Retinal pigment epithelial cell (primary cell): ENCODE measurements at regions not wholly inside any gene's neighbourhood (a gene's known extent, or its start where the extent isn't known, plus 50 kb on each side); places are given as distances from the start of the nearest gene placed in this dataset.
A peak's percentile ranks its signal among the peaks of the same experiment; 100 is the strongest.

Source experiments
- DNase-seq: peaks from one replicate; pipeline ENCODE4 v3.0.0-alpha.2; 2010; ENCODE audit warnings: low read depth
- H3K4me3 ChIP-seq: 2 replicates; pipeline ENCODE4 v1.5.1; 2011; ENCODE audit warnings: mild to moderate bottlenecking, low read length, control low read depth, moderate library complexity
- TF ChIP-seq, protein P1 (sequence below): conservative IDR thresholded peaks from 2 replicates; pipeline ENCODE4 v1.5.1; 2011; ENCODE audit warnings: low read depth, low read length, control low read depth, inconsistent platforms

DNA sequence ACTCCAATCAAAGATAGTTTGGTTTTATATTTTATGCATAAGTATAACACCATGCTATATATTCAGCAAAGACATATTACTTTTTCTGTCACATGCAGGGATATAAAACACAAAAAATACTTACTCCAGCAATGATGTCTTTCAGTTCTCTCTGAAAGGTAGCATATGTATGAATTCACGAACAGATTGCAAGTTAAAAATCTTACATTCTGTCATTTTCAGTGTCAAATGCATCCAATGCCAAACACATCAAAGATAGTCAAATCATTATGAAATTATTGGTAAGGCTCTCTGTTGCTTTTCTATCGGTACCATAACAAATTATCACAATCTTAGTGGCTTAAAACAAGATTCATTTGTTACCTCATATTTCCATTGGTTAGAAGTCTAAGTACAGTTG lies 492.0 kb upstream of the KIF2B start:
- TF ChIP-seq, protein P1, sequence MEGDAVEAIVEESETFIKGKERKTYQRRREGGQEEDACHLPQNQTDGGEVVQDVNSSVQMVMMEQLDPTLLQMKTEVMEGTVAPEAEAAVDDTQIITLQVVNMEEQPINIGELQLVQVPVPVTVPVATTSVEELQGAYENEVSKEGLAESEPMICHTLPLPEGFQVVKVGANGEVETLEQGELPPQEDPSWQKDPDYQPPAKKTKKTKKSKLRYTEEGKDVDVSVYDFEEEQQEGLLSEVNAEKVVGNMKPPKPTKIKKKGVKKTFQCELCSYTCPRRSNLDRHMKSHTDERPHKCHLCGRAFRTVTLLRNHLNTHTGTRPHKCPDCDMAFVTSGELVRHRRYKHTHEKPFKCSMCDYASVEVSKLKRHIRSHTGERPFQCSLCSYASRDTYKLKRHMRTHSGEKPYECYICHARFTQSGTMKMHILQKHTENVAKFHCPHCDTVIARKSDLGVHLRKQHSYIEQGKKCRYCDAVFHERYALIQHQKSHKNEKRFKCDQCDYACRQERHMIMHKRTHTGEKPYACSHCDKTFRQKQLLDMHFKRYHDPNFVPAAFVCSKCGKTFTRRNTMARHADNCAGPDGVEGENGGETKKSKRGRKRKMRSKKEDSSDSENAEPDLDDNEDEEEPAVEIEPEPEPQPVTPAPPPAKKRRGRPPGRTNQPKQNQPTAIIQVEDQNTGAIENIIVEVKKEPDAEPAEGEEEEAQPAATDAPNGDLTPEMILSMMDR = no peak
- H3K4me3 ChIP-seq = no peak overlapping the region
- DNase-seq = no peak

DNA sequence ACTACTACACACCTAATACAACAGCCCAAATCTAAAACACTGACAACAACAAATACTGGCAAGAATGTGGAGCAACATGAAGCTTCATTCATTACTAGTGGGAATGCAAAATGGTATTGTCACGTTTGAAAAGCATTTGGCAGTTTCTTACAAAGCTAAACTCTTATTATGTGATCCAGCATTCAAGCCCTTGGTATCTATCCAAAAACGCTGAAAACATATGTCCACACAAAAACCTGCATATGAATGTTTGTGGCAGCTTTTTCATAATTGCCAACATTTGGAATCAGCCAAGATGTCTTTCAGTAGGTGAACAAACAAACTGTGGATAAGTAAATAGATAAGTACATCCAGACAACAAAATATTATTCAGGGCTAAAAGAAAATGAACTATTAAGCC lies 501.1 kb upstream of the KIF2B start:
- TF ChIP-seq, protein P1 = no peak
- no peak overlapping the region for H3K4me3 ChIP-seq
- DNase-seq = no peak

DNA sequence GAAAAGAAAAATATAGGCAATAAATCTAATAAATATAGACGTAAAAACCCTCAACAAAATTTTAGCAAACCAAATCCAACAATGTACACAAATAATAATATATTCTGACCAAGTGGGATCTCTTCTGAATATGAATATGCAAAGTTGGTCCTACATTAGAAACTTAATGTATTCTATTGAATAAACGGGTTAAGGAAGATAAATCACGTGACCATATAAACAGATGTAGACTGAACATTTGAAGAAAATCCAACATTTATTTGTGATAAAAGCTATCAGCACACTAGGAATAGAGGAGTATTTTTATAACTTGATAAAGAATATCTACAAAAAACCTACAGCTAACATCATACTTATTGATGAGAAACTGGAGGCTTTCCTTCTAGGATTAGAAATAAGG lies 502.8 kb upstream of the KIF2B start:
- H3K4me3 ChIP-seq = no peak overlapping the region
- TF ChIP-seq, protein P1 = no peak
- no peak for DNase-seq

DNA sequence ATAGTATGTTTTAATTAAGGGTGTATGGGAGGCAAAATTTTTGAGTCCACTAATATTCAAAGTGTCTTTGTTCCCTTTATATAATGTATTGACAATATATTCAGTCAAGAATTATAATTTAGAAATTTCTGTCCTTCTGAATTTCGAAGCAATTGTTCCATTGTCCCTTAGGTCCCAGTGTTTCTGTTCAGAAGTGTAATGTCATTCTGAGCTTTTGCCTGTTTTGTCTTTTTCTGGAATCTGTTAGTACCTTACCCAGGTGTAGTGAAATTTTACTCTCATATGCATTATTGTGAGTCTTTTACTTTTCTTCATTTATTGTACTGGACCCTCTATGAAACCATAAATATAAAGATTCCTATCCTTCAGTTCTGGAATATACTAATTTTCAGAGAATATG lies 505.7 kb upstream of the KIF2B start:
- no peak overlapping the region for H3K4me3 ChIP-seq
- DNase-seq = no peak
- TF ChIP-seq, protein P1 = no peak

DNA sequence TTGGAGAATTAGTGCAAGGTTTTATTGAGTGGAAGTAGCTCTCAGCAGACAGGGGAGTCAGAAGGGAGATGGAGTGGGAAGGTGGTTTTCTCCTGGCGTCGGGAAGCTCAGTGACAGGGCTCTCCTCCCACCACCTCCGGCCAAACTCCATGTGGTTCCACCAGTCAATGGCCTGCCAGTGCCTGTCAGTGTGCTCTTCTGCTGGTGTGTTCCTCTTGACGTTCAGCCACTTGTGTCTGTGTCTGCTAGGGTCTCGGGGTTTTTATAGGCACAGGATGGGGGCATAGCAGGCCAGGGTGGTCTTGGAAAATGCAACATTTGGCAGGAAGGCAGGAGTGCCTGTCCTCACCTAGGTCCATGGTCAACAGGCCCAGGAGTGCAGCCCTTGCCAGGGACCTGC lies 506.7 kb upstream of the KIF2B start:
- no peak overlapping the region for H3K4me3 ChIP-seq
- no peak for DNase-seq
- TF ChIP-seq, protein P1 = no peak

DNA sequence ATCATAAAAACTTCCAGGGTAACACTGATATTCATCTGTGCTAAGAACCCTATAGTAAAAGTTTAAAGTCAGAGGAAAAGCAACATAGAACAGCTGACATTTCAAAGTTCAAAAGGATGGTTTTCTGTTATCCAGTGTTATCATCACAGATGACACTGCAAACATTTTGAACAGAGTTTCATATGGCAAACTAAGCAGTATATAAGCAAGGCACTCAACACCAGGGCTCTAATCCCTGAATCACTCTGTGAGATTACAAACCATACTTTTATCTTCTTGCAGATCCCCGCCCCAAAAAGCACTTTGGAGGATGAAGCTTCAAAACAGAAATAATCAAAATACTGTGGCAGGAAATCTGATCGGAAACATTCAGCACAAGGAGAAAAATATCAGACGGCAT lies 508.2 kb upstream of the KIF2B start:
- DNase-seq = no peak
- no peak overlapping the region for H3K4me3 ChIP-seq
- TF ChIP-seq, protein P1 = no peak

DNA sequence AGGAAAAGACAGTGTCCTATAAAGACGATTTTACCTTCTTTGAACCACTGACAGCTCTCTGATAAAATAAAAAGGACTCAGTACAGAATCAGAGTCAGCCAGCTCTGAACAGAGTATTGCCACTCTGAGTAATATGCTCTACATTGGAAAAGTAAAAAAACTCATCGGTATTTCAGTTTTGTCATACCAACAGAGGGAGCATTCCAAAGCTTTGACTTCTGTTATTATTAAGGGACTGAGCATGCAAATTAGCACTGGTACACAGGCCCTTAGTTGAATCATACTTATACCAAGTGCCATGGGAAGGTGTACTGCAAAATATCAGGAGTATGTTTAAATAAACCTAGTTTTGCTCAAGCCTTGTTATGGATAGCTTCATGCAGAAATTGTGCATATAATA lies 509.0 kb upstream of the KIF2B start:
- H3K4me3 ChIP-seq = no peak overlapping the region
- DNase-seq = no peak
- TF ChIP-seq, protein P1 = peak; percentile 6
